Ectodermal cell (in vitro differentiated cells): ENCODE measurements at regions not wholly inside any gene's neighbourhood (a gene's known extent, or its start where the extent isn't known, plus 50 kb on each side); places are given as distances from the start of the nearest gene placed in this dataset.

Experiments used
- H3K27ac ChIP-seq: 2 replicates; pipeline ENCODE4 v1.7.0; 2013; ENCODE audit warnings: mild to moderate bottlenecking, low read depth, low read length; ENCODE audit not compliant: insufficient read depth, poor library complexity, severe bottlenecking
- H3K27me3 ChIP-seq: 2 replicates; pipeline ENCODE4 v1.7.0; 2013; ENCODE audit warnings: mild to moderate bottlenecking, low read length; ENCODE audit not compliant: insufficient read depth, control insufficient read depth, poor library complexity, severe bottlenecking
- H3K36me3 ChIP-seq: one replicate; pipeline ENCODE4 v1.7.0; 2013; ENCODE audit warnings: low read length; ENCODE audit not compliant: control insufficient read depth, insufficient read depth
- H3K4me1 ChIP-seq: one replicate; pipeline ENCODE4 v1.7.0; 2013; ENCODE audit warnings: low read length; ENCODE audit not compliant: control insufficient read depth, insufficient read depth
- H3K4me3 ChIP-seq: 2 replicates; pipeline ENCODE4 v1.7.0; 2013; ENCODE audit warnings: low read depth, low read length, control low read depth; ENCODE audit not compliant: insufficient read depth
- H3K9me3 ChIP-seq: 2 replicates; pipeline ENCODE4 v1.7.0; 2013; ENCODE audit warnings: mild to moderate bottlenecking, low read length, moderate library complexity; ENCODE audit not compliant: control insufficient read depth
- WGBS, 2 experiments: methylation state at CpG; one replicate each; pipeline ENCODE4 v1.1.7; 2013; ENCODE audit warnings: missing lambda C conversion rate in 2 of 2; 5-methylcytosine and 5-hydroxymethylcytosine counted together

DNA sequence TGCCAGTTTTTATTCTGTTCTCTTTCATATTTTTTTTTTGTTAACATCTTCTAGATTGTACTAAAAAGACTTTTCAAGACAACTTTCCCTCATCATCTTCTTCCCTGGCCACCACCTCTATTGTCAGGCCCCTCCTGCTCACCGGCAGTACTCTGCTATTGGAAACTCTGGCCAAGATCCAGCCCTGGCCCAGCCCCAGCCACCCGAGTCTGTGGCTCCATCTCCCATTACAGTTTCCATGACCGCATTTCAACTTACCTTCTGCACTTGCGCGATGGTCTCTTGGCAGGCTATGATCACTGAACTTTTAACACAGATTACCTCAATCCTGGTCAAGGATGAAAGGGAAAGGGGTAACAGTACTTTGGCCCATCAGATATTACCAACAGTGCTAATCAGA is 137.7 kb upstream of the POM121L12 start:
- Histone ChIP-seq H3K4me3 (no peak overlapping the region), H3K36me3 (no peaks in the 10 kb centered on the region), H3K9me3 (no peaks in the 10 kb centered on the region), H3K4me1 (no peaks in the 10 kb centered on the region), H3K27ac (no peak overlapping the region), H3K27me3 (no peaks in the 10 kb centered on the region)
- 89 to 91% methylated on average over 5 of the region's 5 CpGs for WGBS, 2 experiments

DNA sequence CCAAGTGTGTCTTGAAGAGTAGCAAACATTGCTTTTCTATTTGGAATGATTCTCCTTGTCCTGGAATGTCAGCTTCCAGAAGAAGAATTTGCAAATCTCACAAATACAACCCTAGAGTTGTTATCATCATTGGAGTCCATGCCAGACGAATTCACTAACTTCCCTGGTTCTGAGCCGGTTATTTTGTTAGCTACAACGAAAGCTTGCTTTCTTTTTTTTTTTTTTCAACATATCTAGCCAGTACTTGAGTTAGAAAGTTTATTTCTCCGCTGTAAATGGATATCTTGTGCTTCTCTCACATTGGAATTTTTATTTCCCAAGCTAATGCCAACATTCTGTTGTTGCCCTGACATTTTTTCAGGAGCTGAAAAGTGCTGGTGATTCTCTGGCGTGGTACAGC is 138.1 kb upstream of the POM121L12 start:
- H3K27me3 ChIP-seq, result no peaks in the 10 kb centered on the region
- H3K4me1 ChIP-seq, result no peaks in the 10 kb centered on the region
- no peak overlapping the region for H3K4me3 ChIP-seq
- H3K27ac ChIP-seq, result no peak overlapping the region
- no peaks in the 10 kb centered on the region for H3K36me3 ChIP-seq
- H3K9me3 ChIP-seq, result no peaks in the 10 kb centered on the region
- 82 to 90% methylated on average over 5 of the region's 5 CpGs for WGBS, 2 experiments

DNA sequence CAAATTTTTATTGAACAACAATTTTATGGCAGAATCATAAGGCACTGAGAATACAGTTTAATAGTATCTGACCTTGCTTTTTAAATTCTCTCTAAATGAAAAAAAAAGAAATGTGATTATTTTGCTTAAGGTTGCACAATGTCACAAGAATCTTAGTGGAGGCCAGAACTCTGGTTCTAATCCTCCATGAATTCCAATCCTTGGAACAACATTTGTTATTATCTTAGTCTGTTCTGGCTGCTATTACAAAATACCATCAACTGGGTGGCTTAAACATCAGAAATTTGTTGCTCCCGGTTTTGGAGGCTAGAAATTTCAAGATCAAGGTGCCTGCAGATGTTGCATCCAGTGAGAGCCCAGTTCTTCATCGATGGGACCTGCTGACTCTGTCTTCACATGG is 158.2 kb upstream of the POM121L12 start:
- Histone ChIP-seq H3K27ac (no peak overlapping the region), H3K9me3 (no peaks in the 10 kb centered on the region), H3K4me3 (no peak overlapping the region), H3K4me1 (no peaks in the 10 kb centered on the region), H3K36me3 (no peaks in the 10 kb centered on the region), H3K27me3 (no peaks in the 10 kb centered on the region)
- 46 to 50% methylated on average over 2 of the region's 2 CpGs for WGBS, 2 experiments

DNA sequence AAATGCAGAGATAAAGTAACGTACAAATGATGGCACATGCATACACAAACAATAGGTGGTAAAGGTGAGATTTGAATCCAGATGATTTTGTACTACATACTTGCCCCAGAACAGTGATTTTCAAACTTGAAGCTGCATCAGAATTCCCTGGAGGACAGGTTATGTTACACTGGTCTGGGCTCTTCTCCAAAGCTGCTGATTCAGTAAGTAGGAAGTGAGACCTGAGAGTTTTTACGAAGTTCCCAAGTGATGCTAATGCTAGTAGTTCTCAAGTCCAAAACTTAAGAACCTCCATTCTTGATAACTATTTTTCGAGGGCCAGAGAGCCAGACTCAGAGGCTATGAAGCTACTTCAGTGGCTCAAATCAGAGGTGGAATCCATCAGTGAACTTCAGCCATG is 159.0 kb upstream of the POM121L12 start:
- H3K27ac ChIP-seq, result no peak overlapping the region
- no peak overlapping the region for H3K4me3 ChIP-seq
- no peaks in the 10 kb centered on the region for H3K9me3 ChIP-seq
- no peaks in the 10 kb centered on the region for H3K36me3 ChIP-seq
- H3K4me1 ChIP-seq, result no peaks in the 10 kb centered on the region
- 94 to 95% methylated on average over 3 of the region's 3 CpGs for WGBS, 2 experiments
- H3K27me3 ChIP-seq, result no peaks in the 10 kb centered on the region

DNA sequence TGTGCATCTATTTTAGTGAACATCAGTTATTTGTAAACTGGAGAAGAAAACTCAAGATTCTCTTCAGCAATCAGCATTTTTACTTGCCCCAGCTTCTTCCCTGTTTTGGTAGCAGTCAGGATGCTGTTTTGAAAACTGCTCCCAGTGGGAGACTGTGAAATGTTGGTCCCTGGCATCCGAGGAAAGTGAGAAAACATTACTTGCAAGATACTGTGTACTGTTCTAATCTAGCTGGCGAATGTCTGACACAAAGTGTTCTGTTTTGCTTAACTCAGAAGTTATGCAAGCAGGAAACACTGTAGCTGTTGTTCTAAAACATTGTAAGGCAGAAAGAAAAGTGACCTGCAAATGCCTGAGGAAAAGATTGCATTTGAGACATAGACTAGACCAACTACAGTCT is 171.8 kb upstream of the POM121L12 start:
- no peaks in the 10 kb centered on the region for H3K9me3 ChIP-seq
- H3K4me3 ChIP-seq, result no peak overlapping the region
- H3K36me3 ChIP-seq, result no peaks in the 10 kb centered on the region
- 89 to 94% methylated on average over 2 of the region's 2 CpGs for WGBS, 2 experiments
- H3K4me1 ChIP-seq, result no peaks in the 10 kb centered on the region
- no peak overlapping the region for H3K27ac ChIP-seq
- no peaks in the 10 kb centered on the region for H3K27me3 ChIP-seq

DNA sequence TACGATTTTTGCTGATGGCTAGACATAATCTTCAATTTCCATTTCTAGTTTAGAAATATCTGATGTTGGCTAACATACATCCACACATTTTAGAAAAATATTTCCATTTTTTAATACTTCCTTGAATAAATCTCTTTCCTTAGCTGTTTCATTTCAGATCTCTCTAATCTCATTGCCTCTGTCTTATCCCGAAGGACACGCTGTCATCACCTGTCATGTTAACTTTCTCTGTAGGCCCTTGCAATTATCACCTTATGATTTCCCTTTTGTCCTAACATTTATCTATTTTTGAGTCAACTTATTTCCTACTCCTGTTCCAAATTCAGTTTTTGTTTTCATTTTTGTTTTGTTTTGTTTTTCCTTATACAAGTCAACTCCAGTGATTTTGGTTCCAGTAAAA is 173.1 kb upstream of the POM121L12 start:
- Histone ChIP-seq H3K27ac (no peak overlapping the region), H3K36me3 (no peaks in the 10 kb centered on the region), H3K9me3 (no peaks in the 10 kb centered on the region), H3K4me3 (no peak overlapping the region), H3K4me1 (no peaks in the 10 kb centered on the region), H3K27me3 (no peaks in the 10 kb centered on the region)
- 92 to 94% methylated on average over 2 to 3 of the region's 3 CpGs for WGBS, 2 experiments

DNA sequence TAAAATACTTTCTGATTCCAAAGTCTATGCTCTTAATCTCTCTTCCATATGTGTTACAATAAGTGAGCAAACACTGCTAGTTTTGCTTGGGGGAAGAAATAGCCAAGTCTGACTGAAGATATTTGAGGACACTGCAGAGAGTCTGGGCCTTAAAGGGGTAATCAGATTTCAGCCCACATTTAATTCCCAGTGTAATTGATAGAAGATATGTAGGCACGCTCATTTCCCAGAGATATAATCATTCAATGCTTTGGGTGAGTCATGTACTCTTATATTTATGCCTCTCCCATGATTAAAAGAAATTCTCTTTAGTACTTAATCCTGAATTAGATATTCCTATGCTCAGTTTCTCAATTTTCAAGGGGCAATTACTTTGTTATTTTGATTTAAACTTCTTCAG is 178.1 kb upstream of the POM121L12 start:
- Histone ChIP-seq H3K27ac (no peak overlapping the region), H3K27me3 (no peaks in the 10 kb centered on the region), H3K4me3 (no peak overlapping the region), H3K36me3 (no peaks in the 10 kb centered on the region), H3K4me1 (no peaks in the 10 kb centered on the region), H3K9me3 (no peaks in the 10 kb centered on the region)
- WGBS, 2 experiments, result no CpG with 5 or more reads among the region's 1 CpG

DNA sequence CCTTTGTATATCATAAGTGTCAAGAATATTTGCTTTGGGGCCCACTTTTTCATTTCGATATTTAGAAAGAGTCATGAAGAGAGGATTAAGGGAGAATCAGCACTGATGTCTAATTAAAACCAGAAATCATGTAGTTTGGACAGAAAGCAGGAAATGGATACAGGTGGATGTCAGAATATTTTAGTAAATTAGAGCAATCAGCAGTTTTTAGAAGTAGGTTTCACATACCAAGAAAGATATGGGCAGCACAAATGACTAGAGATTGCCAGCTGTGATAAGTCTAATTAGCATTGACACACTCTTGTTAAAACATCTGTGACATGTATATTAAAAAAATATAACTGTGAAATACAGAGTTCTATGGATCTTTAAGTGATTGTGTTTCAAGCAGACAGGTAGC is 180.8 kb upstream of the POM121L12 start:
- Histone ChIP-seq H3K36me3 (no peaks in the 10 kb centered on the region), H3K9me3 (no peaks in the 10 kb centered on the region), H3K27me3 (no peaks in the 10 kb centered on the region), H3K4me1 (no peaks in the 10 kb centered on the region), H3K27ac (no peak overlapping the region), H3K4me3 (no peak overlapping the region)
- WGBS, 2 experiments, result 100% methylated on average over 1 of the region's 1 CpG

DNA sequence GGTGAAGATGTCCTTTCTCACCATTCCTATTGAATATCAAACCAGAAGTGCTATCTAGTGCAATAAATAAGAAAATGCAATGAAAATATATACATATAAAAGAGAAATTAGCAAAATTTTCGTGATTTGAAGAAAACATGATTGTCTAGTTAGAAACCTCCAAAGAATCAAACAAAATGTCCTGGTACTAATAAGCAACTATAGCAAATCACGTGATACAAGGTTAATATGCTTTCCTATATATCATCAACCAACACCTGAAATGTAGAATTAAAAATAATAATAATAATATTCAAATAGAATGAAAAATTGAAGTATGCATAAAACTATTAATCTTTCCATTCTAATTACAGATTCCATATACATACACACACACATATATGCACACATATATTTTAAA is 183.9 kb upstream of the POM121L12 start:
- WGBS, 2 experiments, result 80 to 100% methylated on average over 1 of the region's 2 CpGs
- Histone ChIP-seq H3K27ac (no peak overlapping the region), H3K9me3 (no peaks in the 10 kb centered on the region), H3K4me3 (no peak overlapping the region), H3K4me1 (no peaks in the 10 kb centered on the region), H3K27me3 (no peaks in the 10 kb centered on the region), H3K36me3 (no peaks in the 10 kb centered on the region)

DNA sequence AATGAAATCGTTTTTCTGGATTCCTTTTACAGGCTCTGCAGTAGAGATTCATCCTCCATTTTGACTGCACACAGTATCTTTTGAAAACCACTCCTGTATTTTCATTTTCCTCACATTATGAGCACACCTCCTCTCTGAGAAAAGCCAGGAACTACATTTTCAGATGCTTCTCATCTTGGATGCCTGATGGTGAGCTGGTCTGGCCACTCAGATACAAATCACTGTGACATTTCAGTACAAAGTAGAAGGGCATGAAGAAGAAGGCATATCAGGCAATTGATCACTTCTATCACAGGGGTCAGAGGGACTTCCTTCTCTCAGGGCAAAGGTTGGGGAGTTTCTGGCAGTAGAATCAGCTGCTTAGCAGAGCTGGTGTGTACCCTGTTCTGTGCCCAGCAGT is 192.0 kb upstream of the POM121L12 start:
- Histone ChIP-seq H3K4me1 (no peaks in the 10 kb centered on the region), H3K36me3 (no peaks in the 10 kb centered on the region), H3K4me3 (no peak overlapping the region), H3K27ac (no peak overlapping the region), H3K9me3 (no peaks in the 10 kb centered on the region), H3K27me3 (no peaks in the 10 kb centered on the region)
- 87 to 94% methylated on average over 1 of the region's 1 CpG for WGBS, 2 experiments

DNA sequence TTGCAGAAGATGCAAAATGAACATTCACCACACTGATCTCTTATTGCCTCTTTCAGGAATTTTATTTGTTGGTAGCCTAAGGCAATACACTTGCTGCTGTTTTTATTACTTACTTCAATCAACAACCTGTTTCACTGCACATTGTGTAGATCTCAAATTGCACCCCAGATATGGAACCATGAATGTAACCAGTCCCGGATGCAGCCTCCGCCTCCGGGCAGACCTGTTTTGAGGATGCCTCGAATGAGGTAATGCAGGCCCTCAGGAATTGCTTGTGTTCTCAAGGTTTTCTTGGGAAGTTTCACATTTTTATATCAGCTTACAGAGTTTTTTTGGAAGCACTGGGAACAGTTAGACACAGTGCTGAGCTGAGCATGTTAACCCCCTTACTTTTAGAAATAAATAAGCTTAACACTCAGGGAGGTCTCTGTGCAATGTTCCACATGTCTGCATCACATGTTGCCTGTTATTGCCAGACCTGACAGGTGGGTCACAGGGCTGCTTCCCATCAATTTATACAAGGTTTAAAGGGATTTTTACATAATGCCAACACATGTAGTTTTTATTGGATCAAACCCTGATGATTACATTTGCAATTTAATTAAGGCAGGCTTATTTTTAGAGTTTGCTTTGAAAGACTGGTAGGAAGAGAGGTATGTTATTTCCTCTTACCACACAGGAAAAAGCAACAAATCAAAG is 193.1 kb upstream of the POM121L12 start:
- WGBS, 2 experiments, result 92 to 96% methylated on average over 4 of the region's 4 CpGs

More for the DNA sequence above, 193.1 kb upstream of the POM121L12 start:
- no peak overlapping the region for H3K27ac ChIP-seq
- H3K4me3 ChIP-seq, result no peak overlapping the region
- H3K9me3 ChIP-seq, result no peaks in the 10 kb centered on the region
- no peaks in the 10 kb centered on the region for H3K36me3 ChIP-seq
- H3K27me3 ChIP-seq, result no peaks in the 10 kb centered on the region
- no peaks in the 10 kb centered on the region for H3K4me1 ChIP-seq
